Loucy (cell line): ENCODE measurements at regions not wholly inside any gene's neighbourhood (a gene's known extent, or its start where the extent isn't known, plus 50 kb on each side); places are given as distances from the start of the nearest gene placed in this dataset.

Source experiments
- CTCF ChIP-seq: fragments of 200-600 bp; sonication (generic); conservative IDR thresholded peaks from 2 replicates; pipeline ENCODE4 v1.5.1; 2014; ENCODE audit warnings: mild to moderate bottlenecking, antibody characterized with exemption, low read length
- EZH2phosphoT487 ChIP-seq: fragments of 200-600 bp; IDR thresholded peaks from 2 replicates; pipeline ENCODE4 v1.6.1; 2018; ENCODE audit warnings: antibody characterized with exemption, mild to moderate bottlenecking, moderate library complexity, borderline replicate concordance

DNA sequence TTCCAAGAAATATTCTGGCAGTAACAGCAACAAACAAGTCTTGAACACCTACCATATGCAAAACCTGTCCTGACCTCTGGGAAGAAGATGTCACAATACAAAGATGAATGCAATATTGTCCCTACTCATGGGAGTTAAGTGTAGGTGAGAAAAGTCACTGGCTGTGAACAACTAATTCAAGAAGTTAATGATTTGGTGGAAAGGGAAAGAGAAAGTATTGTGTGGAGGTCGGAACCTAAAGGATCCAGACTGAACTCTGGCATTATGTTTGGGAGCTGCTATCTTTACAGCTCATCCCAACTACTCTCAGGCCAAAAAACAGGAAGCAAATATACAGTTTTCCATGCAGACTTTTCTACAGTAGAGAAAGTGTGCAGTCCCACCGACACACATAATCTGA, 285.3 kb upstream of the PRDM1 start:
- TF ChIP-seq CTCF (no peak), EZH2phosphoT487 (no peak)
